Right lobe of liver (tissue), 4 donors: ENCODE measurements at regions not wholly inside any gene's neighbourhood (a gene's known extent, or its start where the extent isn't known, plus 50 kb on each side); places are given as distances from the start of the nearest gene placed in this dataset.

ENCODE experiments used
- CTCF ChIP-seq, 4 donors: fragments of 200-600 bp in 3 of 4; fragments of 450-650 bp in 1 of 4; IDR thresholded peaks; one replicate each; pipeline versions ENCODE4 v1.5.1 to v1.8.0; 2016 to 2022; ENCODE audit warnings: antibody characterized with exemption in 4 of 4, mild to moderate bottlenecking in 2 of 4
- POLR2A ChIP-seq: fragments of 450-650 bp; IDR thresholded peaks from one replicate; pipeline ENCODE4 v1.6.1; 2017; ENCODE audit warnings: antibody characterized with exemption, mild to moderate bottlenecking
- donor health status: DM: no; HTN: no; CAD: no.
- donor health status: DM: no; HTN: no; CAD: no.
- donor health status: DM: no; HTN: yes; CAD: no.

- TF ChIP-seq POLR2A: no peak
- no peak for TF ChIP-seq CTCF (IDR thresholded peaks at IDR 0.05)
Measured at GRCh38 chr11:104624021-104624420, 274.2 kb downstream of the CASP12 start.
